ENCODE measurements at regions not wholly inside any gene's neighbourhood (a gene's known extent, or its start where the extent isn't known, plus 50 kb on each side); places are given as distances from the start of the nearest gene placed in this dataset.

DNA sequence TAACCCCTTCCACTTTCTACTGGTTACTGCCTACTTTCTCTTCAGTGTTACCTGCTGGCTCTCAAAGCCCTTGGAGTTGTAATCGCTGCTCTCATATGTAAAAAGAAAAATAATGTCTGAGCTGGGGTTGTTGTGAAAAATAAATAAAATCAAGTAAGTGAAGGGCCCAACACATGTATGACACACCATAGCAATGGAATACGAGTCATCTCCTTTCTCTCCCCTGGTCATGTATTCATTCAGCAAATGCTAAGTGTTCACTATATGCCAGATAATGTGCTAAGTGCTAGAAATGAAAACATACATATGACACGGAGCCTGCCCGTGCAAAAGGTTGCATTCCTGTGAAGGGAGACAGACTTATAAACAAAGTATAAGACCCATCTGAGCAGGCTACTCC, 535.0 kb downstream of the RFC3 start:
- Histone ChIP-seq H4K20me1 (ENCODE audit: insufficient read depth, low read length) (no peaks in the 10 kb centered on the region), H3K9me3 (ENCODE audit: insufficient read depth, low read length) (no peaks in the 10 kb centered on the region), H3K9ac (ENCODE audit: low read length) (no peak overlapping the region), H3K4me3 (ENCODE audit: low read length) (no peak overlapping the region), H3K27ac (ENCODE audit: low read length) (no peak overlapping the region), H3K4me1 (ENCODE audit: low read length) (peaks cover 20% of the 10 kb centered on the region), H3K4me2 (ENCODE audit: low read length) (no peak overlapping the region), H3K36me3 (replicated peaks; ENCODE audit: low read depth, low read length) (no peaks in the 10 kb centered on the region), H3K27me3 (ENCODE audit: low read depth, low read length) (no peaks in the 10 kb centered on the region; the same call in 1 of the 2 replicates), H2AFZ (ENCODE audit: low read depth, low read length) (no peak overlapping the region), H3K79me2 (ENCODE audit: low read length) (no peaks in the 10 kb centered on the region)
- TF ChIP-seq EZH2phosphoT487 (IDR thresholded peaks at IDR 0.05; ENCODE audit: low read depth): no peak
- TF ChIP-seq, protein P1, sequence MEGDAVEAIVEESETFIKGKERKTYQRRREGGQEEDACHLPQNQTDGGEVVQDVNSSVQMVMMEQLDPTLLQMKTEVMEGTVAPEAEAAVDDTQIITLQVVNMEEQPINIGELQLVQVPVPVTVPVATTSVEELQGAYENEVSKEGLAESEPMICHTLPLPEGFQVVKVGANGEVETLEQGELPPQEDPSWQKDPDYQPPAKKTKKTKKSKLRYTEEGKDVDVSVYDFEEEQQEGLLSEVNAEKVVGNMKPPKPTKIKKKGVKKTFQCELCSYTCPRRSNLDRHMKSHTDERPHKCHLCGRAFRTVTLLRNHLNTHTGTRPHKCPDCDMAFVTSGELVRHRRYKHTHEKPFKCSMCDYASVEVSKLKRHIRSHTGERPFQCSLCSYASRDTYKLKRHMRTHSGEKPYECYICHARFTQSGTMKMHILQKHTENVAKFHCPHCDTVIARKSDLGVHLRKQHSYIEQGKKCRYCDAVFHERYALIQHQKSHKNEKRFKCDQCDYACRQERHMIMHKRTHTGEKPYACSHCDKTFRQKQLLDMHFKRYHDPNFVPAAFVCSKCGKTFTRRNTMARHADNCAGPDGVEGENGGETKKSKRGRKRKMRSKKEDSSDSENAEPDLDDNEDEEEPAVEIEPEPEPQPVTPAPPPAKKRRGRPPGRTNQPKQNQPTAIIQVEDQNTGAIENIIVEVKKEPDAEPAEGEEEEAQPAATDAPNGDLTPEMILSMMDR (IDR thresholded peaks at IDR 0.05; ENCODE audit: low read depth, low read length): no peak

DNA sequence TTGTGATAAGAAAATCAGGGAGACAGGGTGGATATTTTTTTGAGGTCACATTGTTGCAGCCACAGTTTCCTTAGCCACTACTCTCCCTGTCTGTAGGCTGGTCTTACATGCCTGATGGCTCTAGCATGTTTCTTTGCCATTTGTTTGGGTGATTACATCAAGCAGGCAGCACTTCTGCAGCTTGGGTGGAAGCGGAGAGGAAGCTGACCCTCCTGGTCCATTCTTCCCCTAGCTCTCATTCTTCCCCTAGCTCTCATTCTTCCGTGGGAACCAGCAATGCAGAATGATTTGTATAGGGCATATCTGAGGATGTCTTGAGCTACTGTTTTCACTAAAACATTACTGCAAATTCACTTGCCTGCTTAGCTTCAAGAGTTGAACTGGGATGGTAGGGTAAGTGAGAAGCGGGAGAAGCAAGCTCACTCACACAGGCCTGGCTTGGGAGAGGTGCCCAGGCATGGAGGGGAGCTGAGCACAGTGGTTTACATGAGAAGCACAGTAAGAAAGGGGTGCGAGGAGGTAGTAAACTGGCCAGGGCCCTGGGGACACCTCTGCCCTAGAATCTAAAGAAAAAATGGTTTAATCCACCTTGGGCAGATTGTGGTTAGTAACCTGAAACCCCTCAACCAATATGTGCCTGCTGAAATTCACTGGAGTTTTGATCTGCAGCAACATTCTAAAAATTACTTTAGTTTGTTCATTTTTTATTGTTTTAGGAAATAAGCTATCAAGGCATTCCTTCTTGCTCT, 538.9 kb downstream of the RFC3 start:
- Histone ChIP-seq H3K79me2 (ENCODE audit: low read length) (no peaks in the 10 kb centered on the region), H3K27ac (ENCODE audit: low read length) (no peak overlapping the region), H3K4me2 (ENCODE audit: low read length) (peak overlapping the region; percentile 55), H3K9me3 (ENCODE audit: insufficient read depth, low read length) (no peaks in the 10 kb centered on the region), H2AFZ (ENCODE audit: low read depth, low read length) (peak overlapping the region; percentile 94; the same call in 1 of the 2 replicates), H3K9ac (ENCODE audit: low read length) (no peak overlapping the region), H3K27me3 (ENCODE audit: low read depth, low read length) (no peaks in the 10 kb centered on the region), H3K36me3 (replicated peaks; ENCODE audit: low read depth, low read length) (no peaks in the 10 kb centered on the region), H3K4me3 (ENCODE audit: low read length) (peak overlapping the region; percentile 45), H3K4me1 (ENCODE audit: low read length) (peaks cover 26% of the 10 kb centered on the region), H4K20me1 (ENCODE audit: insufficient read depth, low read length) (no peaks in the 10 kb centered on the region)
- TF ChIP-seq, protein P1 (IDR thresholded peaks at IDR 0.05; ENCODE audit: low read depth, low read length): no peak
- TF ChIP-seq EZH2phosphoT487 (IDR thresholded peaks at IDR 0.05; ENCODE audit: low read depth): no peak

DNA sequence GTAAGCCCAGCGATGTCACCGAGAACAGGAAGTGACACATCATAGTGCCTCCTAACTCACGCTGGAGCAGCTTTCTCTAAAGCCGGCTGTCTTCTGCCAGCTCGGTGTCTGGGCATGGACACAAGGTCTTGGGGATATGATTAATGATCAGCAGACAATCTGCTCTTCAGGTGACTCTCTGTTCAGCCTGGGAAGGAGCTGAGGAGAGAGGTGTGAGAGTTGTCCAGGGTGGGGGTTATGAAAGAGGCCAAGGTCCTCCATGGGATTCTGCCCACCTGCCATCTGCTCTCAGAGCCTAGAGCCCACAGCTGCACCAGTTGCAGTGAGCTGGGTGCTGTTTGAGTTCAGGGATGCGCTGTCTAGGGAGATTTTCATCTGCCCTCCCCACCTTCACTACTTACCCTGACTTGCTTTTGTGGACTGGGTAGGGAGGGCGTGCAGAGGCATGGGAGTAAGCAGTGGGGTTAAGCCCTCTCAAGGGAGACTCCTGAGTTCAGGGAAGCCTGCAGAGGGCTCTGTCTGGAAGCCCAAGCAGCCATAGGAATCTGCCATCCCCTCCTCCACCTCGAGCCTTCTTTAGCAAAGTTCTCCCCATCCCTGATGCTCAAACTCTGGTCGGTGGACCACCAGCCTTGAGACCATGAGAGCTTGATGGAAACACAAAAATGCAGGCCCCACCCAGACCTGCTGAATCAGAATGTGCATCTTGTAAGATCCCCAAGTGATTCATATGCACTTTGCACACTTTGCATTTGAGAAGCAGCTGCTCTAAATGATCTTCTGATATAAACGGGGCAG, 539.7 kb downstream of the RFC3 start:
- no peak overlapping the region; the same call in 1 of the 2 replicates for H3K9ac ChIP-seq (ENCODE audit: low read length)
- H2AFZ ChIP-seq (ENCODE audit: low read depth, low read length): peak overlapping the region; percentile 94

More for the DNA sequence above, 539.7 kb downstream of the RFC3 start:
- Histone ChIP-seq H3K4me1 (ENCODE audit: low read length) (peaks cover 26% of the 10 kb centered on the region), H3K36me3 (replicated peaks; ENCODE audit: low read depth, low read length) (no peaks in the 10 kb centered on the region), H3K4me3 (ENCODE audit: low read length) (peak overlapping the region; percentile 45), H3K27ac (ENCODE audit: low read length) (no peak overlapping the region; the same call in 1 of the 2 replicates), H3K9me3 (ENCODE audit: insufficient read depth, low read length) (no peaks in the 10 kb centered on the region), H4K20me1 (ENCODE audit: insufficient read depth, low read length) (no peaks in the 10 kb centered on the region), H3K27me3 (ENCODE audit: low read depth, low read length) (no peaks in the 10 kb centered on the region), H3K79me2 (ENCODE audit: low read length) (no peaks in the 10 kb centered on the region), H3K4me2 (ENCODE audit: low read length) (peak overlapping the region; percentile 55)
- TF ChIP-seq, protein P1 (IDR thresholded peaks at IDR 0.05; ENCODE audit: low read depth, low read length): no peak
- no peak for TF ChIP-seq EZH2phosphoT487 (IDR thresholded peaks at IDR 0.05; ENCODE audit: low read depth)

Measured in OCI-LY3 (cell line).